CD4-positive, CD25-positive, alpha-beta regulatory T cell (primary cell): ENCODE measurements at regions not wholly inside any gene's neighbourhood (a gene's known extent, or its start where the extent isn't known, plus 50 kb on each side); places are given as distances from the start of the nearest gene placed in this dataset.
A peak's percentile ranks its signal among the peaks of the same experiment; 100 is the strongest.
"Not testable (repeated sequence)": the region's sequence is repeated elsewhere in the genome, so short reads cannot be mapped to it uniquely, and the experiment has no call there.

Experiments used
- ATAC-seq, 2 donors: fragments of 150-1000 bp; cut with Tn5 transposase; one replicate each; pipeline ENCODE4 v1.10.0; 2021; ENCODE audit warnings: low read depth in 2 of 2, moderate number of reproducible peaks in 2 of 2, moderate library complexity in 1 of 2
- DNase-seq, 3 donors: peaks; one replicate each; pipeline versions ENCODE4 v3.0.0 to v3.0.0-alpha.2; 2012 to 2022; ENCODE audit warnings: mixed read lengths in 1 of 3
- H3K27ac ChIP-seq: one replicate; pipeline ENCODE4 v1.7.0; 2013; ENCODE audit warnings: mild to moderate bottlenecking, low read length; ENCODE audit not compliant: insufficient read depth, poor library complexity, severe bottlenecking
- H3K27me3 ChIP-seq: one replicate; pipeline ENCODE4 v1.7.0; 2013; ENCODE audit warnings: low read length; ENCODE audit not compliant: control insufficient read depth, insufficient read depth
- H3K36me3 ChIP-seq: one replicate; pipeline ENCODE4 v1.7.0; 2013; ENCODE audit warnings: mild to moderate bottlenecking, low read length, moderate library complexity; ENCODE audit not compliant: control insufficient read depth, insufficient read depth
- H3K4me1 ChIP-seq: 2 replicates; pipeline ENCODE4 v1.7.0; 2013; ENCODE audit warnings: mild to moderate bottlenecking, low read length; ENCODE audit not compliant: insufficient read depth, control insufficient read depth, poor library complexity, severe bottlenecking
- H3K4me3 ChIP-seq: one replicate; pipeline ENCODE4 v1.7.0; 2013; ENCODE audit warnings: low read depth, mild to moderate bottlenecking, low read length, moderate library complexity
- H3K9me3 ChIP-seq, 2 experiments: 1 replicate in 1 of 2; 2 replicates in 1 of 2; pipeline ENCODE4 v1.7.0; 2013; ENCODE audit warnings: low read length in 2 of 2, mild to moderate bottlenecking in 1 of 2, moderate library complexity in 1 of 2; ENCODE audit not compliant: control insufficient read depth in 2 of 2
- H3K27ac Mint-ChIP-seq, 3 donors: one replicate each; pipeline ENCODE4 v1.8.0; 2020 to 2022; ENCODE audit warnings: mild to moderate bottlenecking in 3 of 3, mixed read lengths in 3 of 3, moderate library complexity in 2 of 3
- H3K27me3 Mint-ChIP-seq: one replicate; pipeline ENCODE4 v1.8.0; 2022; ENCODE audit warnings: mild to moderate bottlenecking, mixed read lengths
- H3K36me3 Mint-ChIP-seq: one replicate; pipeline ENCODE4 v1.8.0; 2020; ENCODE audit warnings: mixed read lengths
- H3K4me1 Mint-ChIP-seq, 4 donors: one replicate each; pipeline ENCODE4 v1.8.0; 2020 to 2022; ENCODE audit warnings: mixed read lengths in 4 of 4, mild to moderate bottlenecking in 1 of 4
- H3K4me3 Mint-ChIP-seq, 4 donors: one replicate each; pipeline ENCODE4 v1.8.0; 2020 to 2022; ENCODE audit warnings: mild to moderate bottlenecking in 4 of 4, mixed read lengths in 4 of 4, moderate library complexity in 3 of 4
- H3K9me3 Mint-ChIP-seq, 7 donors: one replicate each; pipeline ENCODE4 v1.8.0; 2020 to 2022; ENCODE audit warnings: mixed read lengths in 7 of 7, mild to moderate bottlenecking in 3 of 7, moderate library complexity in 2 of 7

GRCh38 chr1:53393325-53393792 lies 65.5 kb upstream of the LRP8 start:
- DNase-seq (peak; percentile 51 to 62 (median 52)), ATAC-seq (peak; percentile 63 to 75)
- Mint-ChIP-seq H3K27ac (no peak overlapping the region), H3K27me3 (peaks cover 15% of the 10 kb centered on the region), H3K4me1 (peaks cover 0 to 4% (median 2%) of the 10 kb centered on the region in 4 donors), H3K36me3 (no peaks in the 10 kb centered on the region), H3K9me3 (no peaks in the 10 kb centered on the region), H3K4me3 (no peak overlapping the region)
- no peaks in the 10 kb centered on the region for H3K4me1 ChIP-seq
- no peak overlapping the region for H3K27ac ChIP-seq
- no peaks in the 10 kb centered on the region for H3K9me3 ChIP-seq
- H3K27me3 ChIP-seq, result no peaks in the 10 kb centered on the region
- no peak overlapping the region for H3K4me3 ChIP-seq
- no peaks in the 10 kb centered on the region for H3K36me3 ChIP-seq

- no peaks in the 10 kb centered on the region for H3K9me3 Mint-ChIP-seq
- H3K27ac ChIP-seq, result no peak overlapping the region
- no peak overlapping the region for H3K4me3 Mint-ChIP-seq
- no peaks in the 10 kb centered on the region for H3K36me3 ChIP-seq
- H3K9me3 ChIP-seq, result no peaks in the 10 kb centered on the region
- DNase-seq (no peak), ATAC-seq (no peak)
- H3K4me3 ChIP-seq, result no peak overlapping the region
- H3K27ac Mint-ChIP-seq, result peak overlapping the region in 1 of 3 donors; percentile 16
- no peaks in the 10 kb centered on the region for H3K36me3 Mint-ChIP-seq
- no peaks in the 10 kb centered on the region for H3K4me1 ChIP-seq
- no peaks in the 10 kb centered on the region for H3K27me3 ChIP-seq
- peaks cover 0 to 4% (median 2%) of the 10 kb centered on the region in 4 donors for H3K4me1 Mint-ChIP-seq
- H3K27me3 Mint-ChIP-seq, result peaks cover 10% of the 10 kb centered on the region
These were observed 64.9 kb upstream of the DMRTB1 start for GRCh38 chr1:53394306-53394705.

- H3K4me3 Mint-ChIP-seq, result no peak overlapping the region
- ATAC-seq (no peak), DNase-seq (no peak)
- H3K4me1 Mint-ChIP-seq, result peaks cover 0 to 4% (median 2%) of the 10 kb centered on the region in 4 donors
- Histone ChIP-seq H3K36me3 (no peaks in the 10 kb centered on the region), H3K4me3 (no peak overlapping the region), H3K27me3 (no peaks in the 10 kb centered on the region), H3K27ac (no peak overlapping the region), H3K9me3 (no peaks in the 10 kb centered on the region), H3K4me1 (no peaks in the 10 kb centered on the region)
- no peaks in the 10 kb centered on the region for H3K9me3 Mint-ChIP-seq
- no peak overlapping the region for H3K27ac Mint-ChIP-seq
- no peaks in the 10 kb centered on the region for H3K36me3 Mint-ChIP-seq
- H3K27me3 Mint-ChIP-seq, result peaks cover 4% of the 10 kb centered on the region
These were observed 63.5 kb upstream of the DMRTB1 start for GRCh38 chr1:53395671-53396215.

GRCh38 chr1:53396573-53397268 lies 62.5 kb upstream of the DMRTB1 start:
- ATAC-seq (no peak), DNase-seq (no peak)
- no peaks in the 10 kb centered on the region for H3K27me3 ChIP-seq
- H3K9me3 ChIP-seq, result no peaks in the 10 kb centered on the region
- Mint-ChIP-seq H3K27me3 (peaks cover 4% of the 10 kb centered on the region), H3K4me1 (peaks cover 0 to 4% (median 2%) of the 10 kb centered on the region in 4 donors), H3K27ac (no peak overlapping the region), H3K4me3 (no peak overlapping the region), H3K9me3 (no peaks in the 10 kb centered on the region), H3K36me3 (no peaks in the 10 kb centered on the region)
- no peak overlapping the region for H3K4me3 ChIP-seq
- no peaks in the 10 kb centered on the region for H3K36me3 ChIP-seq
- H3K4me1 ChIP-seq, result no peaks in the 10 kb centered on the region
- no peak overlapping the region for H3K27ac ChIP-seq

GRCh38 chr1:53398091-53398490 lies 61.1 kb upstream of the DMRTB1 start:
- Mint-ChIP-seq H3K27me3 (peaks cover 4% of the 10 kb centered on the region), H3K9me3 (no peaks in the 10 kb centered on the region), H3K4me1 (peaks cover 0 to 4% (median 2%) of the 10 kb centered on the region in 4 donors), H3K27ac (no peak overlapping the region), H3K4me3 (no peak overlapping the region), H3K36me3 (no peaks in the 10 kb centered on the region)
- Histone ChIP-seq H3K4me3 (no peak overlapping the region), H3K4me1 (no peaks in the 10 kb centered on the region), H3K27ac (no peak overlapping the region), H3K9me3 (no peaks in the 10 kb centered on the region), H3K27me3 (no peaks in the 10 kb centered on the region), H3K36me3 (no peaks in the 10 kb centered on the region)
- DNase-seq, result no peak
- no peak for ATAC-seq

GRCh38 chr1:53398576-53399365 lies 60.4 kb upstream of the DMRTB1 start:
- Mint-ChIP-seq H3K36me3 (no peaks in the 10 kb centered on the region), H3K4me3 (no peak overlapping the region), H3K27me3 (peaks cover 4% of the 10 kb centered on the region), H3K27ac (no peak overlapping the region), H3K4me1 (no peaks in the 10 kb centered on the region), H3K9me3 (no peaks in the 10 kb centered on the region)
- ATAC-seq (no peak), DNase-seq (no peak)
- Histone ChIP-seq H3K4me3 (no peak overlapping the region), H3K27me3 (no peaks in the 10 kb centered on the region), H3K4me1 (no peaks in the 10 kb centered on the region), H3K27ac (no peak overlapping the region), H3K9me3 (no peaks in the 10 kb centered on the region), H3K36me3 (no peaks in the 10 kb centered on the region)

- H3K9me3 ChIP-seq, result not testable (repeated sequence)
These were observed 59.6 kb upstream of the DMRTB1 start for GRCh38 chr1:53399370-53400133.

More at GRCh38 chr1:53399370-53400133, 59.6 kb upstream of the DMRTB1 start:
- not testable (repeated sequence) for H3K4me1 Mint-ChIP-seq, H3K27me3 ChIP-seq, H3K4me1 ChIP-seq, DNase-seq, H3K4me3 Mint-ChIP-seq, H3K36me3 Mint-ChIP-seq, H3K27ac ChIP-seq, H3K27ac Mint-ChIP-seq, H3K27me3 Mint-ChIP-seq, H3K36me3 ChIP-seq, ATAC-seq, H3K9me3 Mint-ChIP-seq, H3K4me3 ChIP-seq
